Transverse colon (tissue), 4 donors: ENCODE measurements at regions not wholly inside any gene's neighbourhood (a gene's known extent, or its start where the extent isn't known, plus 50 kb on each side); places are given as distances from the start of the nearest gene placed in this dataset.

Source experiments
- DNase-seq: peaks from one replicate; pipeline ENCODE4 v3.0.0-alpha.2; 2019
- H3K27ac ChIP-seq, 4 donors: fragments of 200-600 bp; sonication (generic); 2 replicates each; pipeline ENCODE4 v1.5.1; 2016 to 2018; ENCODE audit warnings: inconsistent platforms in 4 of 4
- H3K27me3 ChIP-seq: fragments of 200-600 bp; sonication (generic); 2 replicates; pipeline ENCODE4 v1.5.1; 2017; ENCODE audit warnings: inconsistent platforms
- H3K36me3 ChIP-seq, 4 donors: fragments of 200-600 bp; sonication (generic); 2 replicates each; pipeline ENCODE4 v1.5.1; 2017 to 2019; ENCODE audit warnings: inconsistent platforms in 4 of 4
- H3K4me1 ChIP-seq, 4 donors: fragments of 200-600 bp; sonication (generic); 2 replicates each; pipeline ENCODE4 v1.5.1; 2017 to 2020; ENCODE audit warnings: inconsistent platforms in 4 of 4
- H3K4me3 ChIP-seq, 4 donors: fragments of 200-600 bp; sonication (generic); 1 replicate in 1 of 4; 2 replicates in 3 of 4; pipeline versions ENCODE4 v1.5.1 to v1.6.1; 2017 to 2019; ENCODE audit warnings: inconsistent platforms in 4 of 4
- H3K9me3 ChIP-seq, 2 donors: fragments of 200-600 bp; sonication (generic); 2 replicates each; pipeline ENCODE4 v1.5.1; 2017 to 2019; ENCODE audit warnings: inconsistent platforms in 2 of 2
- CTCF ChIP-seq, 5 experiments: fragments of 200-600 bp in 3 of 5; fragments of 450-650 bp in 2 of 5; sonication (generic) in 3 of 5; IDR thresholded peaks; 1 replicate in 2 of 5; 2 replicates in 3 of 5; pipeline ENCODE4 v1.5.1; 2016 to 2017; ENCODE audit warnings: antibody characterized with exemption in 5 of 5, inconsistent platforms in 3 of 5, mild to moderate bottlenecking in 2 of 5, moderate library complexity in 1 of 5
- EP300 ChIP-seq: sonication (generic); formaldehyde crosslinking; IDR thresholded peaks from one replicate; pipeline ENCODE4 v1.6.1; 2017; ENCODE audit warnings: antibody characterized with exemption, low read depth
- POLR2A ChIP-seq: fragments of 450-650 bp; IDR thresholded peaks from one replicate; pipeline ENCODE4 v1.6.1; 2016; ENCODE audit warnings: antibody characterized with exemption, mild to moderate bottlenecking, moderate library complexity
- POLR2AphosphoS5 ChIP-seq, 3 donors: sonication (generic); formaldehyde crosslinking; IDR thresholded peaks; one replicate each; pipeline ENCODE4 v1.6.1; 2016; ENCODE audit warnings: antibody characterized with exemption in 3 of 3
- WGBS, 2 donors: methylation state at CpG; one replicate each; pipeline ENCODE4 v1.1.5; 2018; ENCODE audit warnings: low coverage in 1 of 2; 5-methylcytosine and 5-hydroxymethylcytosine counted together
- in situ Hi-C, 4 donors: fragments of 200-750 bp; cut with MboI; loops; one replicate each; pipeline versions ENCODE4 v1.15.0 to v1.15.1; 2017; ENCODE audit warnings: low sequenced_read_pairs in 3 of 4, low pct_ligation_motif_present in 1 of 4, low pct_unique_long_range_greater_than_20kb in 1 of 4
- intact Hi-C: fragments of 100-400 bp; cut with DNase I; formaldehyde crosslinking; loops from one replicate; pipeline ENCODE4 v1.15.1; 2023; ENCODE audit warnings: low total_unique reads

GRCh38 chr6:169160091-169160854, 93.4 kb downstream of the THBS2 start:
- in situ Hi-C loops, result no loop called here
- DNase-seq, result no peak
- intact Hi-C loops, result no loop called here
- WGBS, 2 donors, result 86 to 90% methylated on average over 2 to 22 of the region's 22 CpGs
- no peaks in the 10 kb centered on the region for H3K27me3 ChIP-seq
- no peaks in the 10 kb centered on the region for H3K36me3 ChIP-seq
- H3K9me3 ChIP-seq, result no peaks in the 10 kb centered on the region
- TF ChIP-seq POLR2A (no peak), CTCF (IDR thresholded peaks at IDR 0.05) (no peak), POLR2AphosphoS5 (IDR thresholded peaks at IDR 0.05) (no peak), EP300 (no peak)
- H3K4me3 ChIP-seq, result no peak overlapping the region
- peaks cover 0 to 14% (median 0%) of the 10 kb centered on the region in 4 donors for H3K4me1 ChIP-seq
- no peak overlapping the region for H3K27ac ChIP-seq

GRCh38 chr6:169159331-169159730, 94.3 kb downstream of the THBS2 start:
- Histone ChIP-seq H3K27ac (no peak overlapping the region), H3K27me3 (no peaks in the 10 kb centered on the region), H3K36me3 (no peaks in the 10 kb centered on the region), H3K4me3 (no peak overlapping the region), H3K4me1 (peaks cover 0 to 14% (median 0%) of the 10 kb centered on the region in 4 donors), H3K9me3 (no peaks in the 10 kb centered on the region)
- in situ Hi-C loops (no loop called here), intact Hi-C loops (no loop called here)
- TF ChIP-seq CTCF (IDR thresholded peaks at IDR 0.05) (no peak), EP300 (no peak), POLR2A (no peak), POLR2AphosphoS5 (IDR thresholded peaks at IDR 0.05) (no peak)
- DNase-seq, result no peak
- WGBS, 2 donors, result 94% methylated on average over 15 of the region's 15 CpGs; no CpG with 5 or more reads in 1 of the 2 donors

GRCh38 chr6:169158691-169159090, 95.0 kb downstream of the THBS2 start:
- Histone ChIP-seq H3K36me3 (no peaks in the 10 kb centered on the region), H3K9me3 (no peaks in the 10 kb centered on the region), H3K4me1 (peaks cover 0 to 14% (median 0%) of the 10 kb centered on the region in 4 donors), H3K27me3 (no peaks in the 10 kb centered on the region), H3K27ac (peak overlapping the region in 2 of 4 donors; percentile 30 to 57), H3K4me3 (no peak overlapping the region)
- in situ Hi-C loops (no loop called here), intact Hi-C loops (no loop called here)
- no peak for TF ChIP-seq POLR2A
- no peak for TF ChIP-seq POLR2AphosphoS5 (IDR thresholded peaks at IDR 0.05)
- TF ChIP-seq CTCF (IDR thresholded peaks at IDR 0.05), result no peak
- TF ChIP-seq EP300, result no peak
- DNase-seq, result no peak
- 80 to 86% methylated on average over 1 to 10 of the region's 10 CpGs for WGBS, 2 donors

GRCh38 chr6:169158174-169158573, 95.5 kb downstream of the THBS2 start:
- no peaks in the 10 kb centered on the region for H3K9me3 ChIP-seq
- H3K27ac ChIP-seq, result peak overlapping the region in 2 of 4 donors; percentile 30 to 57
- in situ Hi-C loops, result no loop called here
- DNase-seq, result no peak
- intact Hi-C loops, result no loop called here
- H3K4me3 ChIP-seq, result no peak overlapping the region
- H3K27me3 ChIP-seq, result no peaks in the 10 kb centered on the region
- 34 to 72% methylated on average over 10 of the region's 10 CpGs for WGBS, 2 donors
- peaks cover 0 to 14% (median 0%) of the 10 kb centered on the region in 4 donors for H3K4me1 ChIP-seq
- H3K36me3 ChIP-seq, result no peaks in the 10 kb centered on the region
- no peak for TF ChIP-seq POLR2A
- TF ChIP-seq POLR2AphosphoS5 (IDR thresholded peaks at IDR 0.05), result no peak
- TF ChIP-seq CTCF (IDR thresholded peaks at IDR 0.05), result no peak
